NCI-H82 treated with DMSO at 0.1 percent for 48 hours (cell line): ENCODE measurements at regions not wholly inside any gene's neighbourhood (a gene's known extent, or its start where the extent isn't known, plus 50 kb on each side); places are given as distances from the start of the nearest gene placed in this dataset.
"Not testable (repeated sequence)": the region's sequence is repeated elsewhere in the genome, so short reads cannot be mapped to it uniquely, and the experiment has no call there.

Source experiments
- DNase-seq: peaks from one replicate; lab custom pipeline; 2025; ENCODE audit not compliant: unreplicated experiment; lab: John Stamatoyannopoulos, UW

- no peak for DNase-seq
Measured at GRCh38 chr4:77504407-77504806, 101.2 kb upstream of the CXCL13 start.

- no peak for DNase-seq
Measured at GRCh38 chr4:77505275-77505957, 100.2 kb upstream of the CXCL13 start.

- no peak for DNase-seq
Measured at GRCh38 chr4:77505958-77506319, 99.7 kb upstream of the CXCL13 start.

- no peak for DNase-seq
Measured at GRCh38 chr4:77510367-77510766, 95.3 kb upstream of the CXCL13 start.

GRCh38 chr4:77525538-77525937, 80.1 kb upstream of the CXCL13 start:
- DNase-seq: no peak

GRCh38 chr4:77527900-77528299, 77.7 kb upstream of the CXCL13 start:
- not testable (repeated sequence) for DNase-seq

- DNase-seq: no peak
Measured at GRCh38 chr4:77538144-77538543, 67.5 kb upstream of the CXCL13 start.

- no peak for DNase-seq
Measured at GRCh38 chr4:77538574-77539157, 67.0 kb upstream of the CXCL13 start.
